GM21825 (cell line): ENCODE measurements at regions not wholly inside any gene's neighbourhood (a gene's known extent, or its start where the extent isn't known, plus 50 kb on each side); places are given as distances from the start of the nearest gene placed in this dataset.
"Not testable (repeated sequence)": the region's sequence is repeated elsewhere in the genome, so short reads cannot be mapped to it uniquely, and the experiment has no call there.

ENCODE experiments used
- ATAC-seq: cut with Tn5 transposase; IDR thresholded peaks from one replicate; pipeline ENCODE4 v1.9.1; 2021; ENCODE audit warnings: mild to moderate bottlenecking, moderate library complexity; ENCODE audit not compliant: unreplicated experiment

DNA sequence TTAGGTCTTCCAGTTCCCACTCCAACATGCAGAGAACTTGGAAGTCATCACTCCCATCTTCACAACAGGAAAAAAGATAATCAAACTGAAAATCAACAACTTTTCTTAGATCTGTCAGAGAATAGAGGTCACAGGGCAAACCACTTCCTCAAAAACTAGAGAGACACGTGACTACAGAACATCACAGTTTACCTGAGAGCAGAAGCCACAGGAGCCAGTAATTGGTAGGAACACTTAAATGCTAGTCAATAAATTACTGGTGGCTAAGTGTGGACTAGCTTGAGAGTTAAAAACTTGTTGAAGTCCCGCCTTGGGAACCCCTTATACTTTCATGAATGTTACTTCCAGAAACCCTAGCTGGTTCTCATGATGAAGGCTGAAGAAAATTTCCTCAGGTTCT is 81.1 kb downstream of the THSD1 start:
- not testable (repeated sequence) for ATAC-seq

DNA sequence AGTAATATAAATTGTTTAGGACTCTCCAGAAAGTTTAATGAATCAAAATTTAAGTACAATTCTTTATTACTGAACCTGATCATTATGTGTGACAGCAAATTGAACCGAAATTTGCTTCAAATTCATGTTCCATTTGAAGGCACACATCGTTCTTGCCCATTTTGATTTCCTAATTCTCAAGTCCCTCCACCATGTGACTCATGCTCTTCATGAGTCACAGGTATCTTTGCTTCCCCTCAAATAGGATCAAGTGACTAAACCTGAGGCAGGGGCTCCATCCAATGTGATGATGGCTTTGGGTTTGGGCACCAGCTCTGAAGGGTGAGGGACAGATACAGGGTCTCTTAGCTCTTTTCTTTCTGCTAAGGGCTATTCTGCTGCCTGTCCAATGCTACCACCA is 86.1 kb downstream of the THSD1 start:
- ATAC-seq = no peak

DNA sequence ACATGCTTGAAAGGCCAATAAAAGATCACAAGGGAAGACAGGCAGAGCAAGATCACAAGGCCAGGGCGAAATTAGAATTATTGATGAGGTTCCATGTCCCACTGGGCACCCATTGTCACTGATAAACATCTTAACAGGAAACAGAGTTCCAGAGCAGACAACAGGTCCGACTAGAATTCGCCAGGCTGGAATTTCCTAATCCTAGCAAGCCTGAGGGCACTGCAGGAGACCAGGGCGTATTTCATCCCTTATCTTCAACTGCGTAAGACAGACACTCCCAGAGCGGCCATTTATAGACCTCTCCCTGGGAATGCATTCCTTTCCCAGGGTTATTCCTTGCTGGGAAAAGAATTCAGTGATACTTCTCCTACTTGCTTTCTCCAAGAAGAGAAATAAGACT is 96.1 kb downstream of the THSD1 start:
- not testable (repeated sequence) for ATAC-seq

DNA sequence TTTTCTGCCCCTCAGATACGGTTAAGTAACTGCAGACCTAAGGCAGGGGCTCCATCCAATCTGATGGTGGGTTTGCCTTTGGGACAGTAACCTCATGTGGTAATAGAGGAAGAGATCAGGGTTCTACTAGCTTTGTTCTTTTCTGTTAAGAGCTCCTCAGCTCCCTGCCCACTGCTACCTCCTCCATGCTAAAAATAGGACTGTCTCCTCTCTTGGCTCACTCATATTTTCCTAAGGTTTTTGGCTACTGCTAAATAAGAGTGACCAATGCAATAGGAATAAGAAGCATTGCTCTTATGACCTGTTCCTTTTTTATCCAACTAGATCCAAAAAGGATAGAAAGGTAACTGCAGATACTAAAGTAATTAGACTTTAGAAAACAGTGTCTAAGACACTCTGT is 99.6 kb downstream of the THSD1 start:
- not testable (repeated sequence) for ATAC-seq

DNA sequence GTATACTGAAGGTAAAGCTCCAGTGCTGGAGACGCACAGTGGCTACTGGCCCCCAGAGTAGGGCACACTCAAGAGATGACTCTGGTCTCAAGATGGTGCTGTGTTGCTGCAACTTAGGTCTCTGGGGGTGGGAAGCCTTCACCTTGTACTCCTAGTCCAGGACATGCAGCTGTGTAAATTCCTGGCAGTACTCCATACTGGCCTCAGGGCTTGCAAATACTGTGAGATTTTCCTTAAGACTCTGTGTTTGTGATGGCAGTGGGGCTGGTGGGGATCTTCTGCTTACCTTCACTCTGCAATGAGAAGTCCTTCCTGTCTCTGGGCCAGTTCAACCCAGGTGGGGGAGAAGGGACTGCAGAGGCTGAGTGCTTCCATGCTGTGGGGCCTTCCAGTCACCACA is 102.9 kb downstream of the THSD1 start:
- ATAC-seq = not testable (repeated sequence)

DNA sequence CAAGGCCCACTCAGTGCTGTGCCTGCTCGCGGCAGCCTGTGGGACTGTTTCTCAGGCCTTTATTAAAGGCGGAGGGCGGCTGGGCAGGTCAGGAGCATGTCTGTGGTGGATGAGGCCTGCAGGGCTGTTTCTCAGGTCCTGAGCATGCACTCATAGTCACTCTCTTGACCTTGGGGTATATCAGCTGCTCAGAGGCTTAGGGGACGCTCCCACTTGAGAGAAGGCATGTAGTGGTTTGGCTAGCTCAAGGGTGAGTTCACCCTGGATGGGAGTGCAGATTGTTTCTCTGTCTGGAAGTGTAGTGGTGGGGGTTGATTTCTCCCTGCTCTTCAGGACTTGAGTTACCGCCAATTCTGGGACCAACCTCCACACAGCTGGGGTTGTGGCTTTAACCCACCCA is 103.3 kb downstream of the THSD1 start:
- ATAC-seq = not testable (repeated sequence)

DNA sequence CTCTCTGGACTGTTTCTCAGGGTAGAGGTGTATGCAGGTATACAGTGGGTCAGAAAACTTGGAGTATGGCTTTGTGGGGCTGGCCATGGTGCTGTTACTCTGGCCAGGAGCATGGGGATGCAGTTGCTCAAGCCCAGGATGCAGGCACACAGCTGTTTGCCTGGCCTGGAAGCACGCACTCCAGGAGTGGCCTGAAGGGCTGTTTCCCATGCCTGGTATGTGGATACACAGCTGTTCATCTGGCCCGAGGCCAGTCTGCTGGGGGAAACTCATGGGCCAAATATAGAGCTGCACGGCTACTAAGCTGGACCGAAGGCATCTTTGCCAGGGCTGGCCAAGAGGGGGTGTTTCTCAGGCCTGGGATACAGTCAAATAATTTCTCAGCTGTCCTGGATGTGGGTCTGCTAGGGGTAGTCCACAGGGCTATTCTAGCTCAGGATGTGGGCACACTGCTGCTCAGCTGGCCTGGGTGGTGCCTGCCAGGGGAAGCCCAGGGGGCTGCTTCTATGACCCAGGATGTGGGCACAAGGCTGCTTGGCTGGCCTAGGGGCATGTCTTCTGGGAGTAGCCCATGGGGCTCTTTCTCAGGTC is 104.1 kb downstream of the THSD1 start:
- not testable (repeated sequence) for ATAC-seq

DNA sequence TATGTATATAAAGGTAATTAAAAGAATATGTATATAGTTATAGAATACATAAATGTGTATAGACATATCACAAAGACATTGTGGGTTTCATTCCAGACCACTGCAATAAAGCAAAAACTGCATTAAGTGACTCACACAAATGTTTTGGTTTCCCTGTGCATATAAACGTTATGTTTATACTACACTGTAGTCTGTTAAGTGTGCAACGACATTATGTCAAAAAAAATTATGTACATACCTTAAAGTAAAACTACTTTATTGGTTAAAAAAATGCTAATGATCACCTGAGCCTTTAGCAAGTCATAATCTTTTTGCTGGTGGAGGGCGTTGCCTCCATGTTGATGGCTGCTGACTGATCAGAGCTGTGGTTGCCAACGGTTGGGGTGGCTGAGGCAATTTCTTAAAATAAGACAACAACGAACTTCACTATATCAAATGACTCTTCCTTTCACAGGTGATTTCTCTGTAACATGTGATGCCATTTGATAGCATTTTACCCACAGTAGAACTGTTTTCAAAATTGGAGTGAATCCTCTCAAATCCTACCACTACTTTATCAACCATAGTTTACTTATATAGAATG is 107.8 kb downstream of the THSD1 start:
- ATAC-seq = not testable (repeated sequence)

DNA sequence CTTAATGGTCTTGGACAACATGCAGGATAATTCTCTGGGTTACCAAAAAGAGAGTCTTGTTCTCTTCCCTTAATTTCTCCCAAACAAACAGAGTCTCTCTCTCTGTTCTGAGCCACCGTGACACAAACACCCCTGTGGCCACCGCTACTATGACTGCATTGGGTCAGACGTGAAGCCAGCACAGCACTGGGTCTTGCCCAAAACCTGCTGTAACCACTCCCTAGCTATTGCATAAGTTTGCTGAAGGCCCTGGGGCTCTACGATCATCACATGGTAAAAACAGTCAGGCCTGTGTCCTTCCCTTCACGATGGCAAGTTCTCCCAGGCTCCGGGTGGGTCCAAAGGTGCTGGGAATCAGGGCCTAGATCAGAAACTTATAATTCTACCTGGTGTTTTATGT is 117.1 kb downstream of the THSD1 start:
- not testable (repeated sequence) for ATAC-seq

DNA sequence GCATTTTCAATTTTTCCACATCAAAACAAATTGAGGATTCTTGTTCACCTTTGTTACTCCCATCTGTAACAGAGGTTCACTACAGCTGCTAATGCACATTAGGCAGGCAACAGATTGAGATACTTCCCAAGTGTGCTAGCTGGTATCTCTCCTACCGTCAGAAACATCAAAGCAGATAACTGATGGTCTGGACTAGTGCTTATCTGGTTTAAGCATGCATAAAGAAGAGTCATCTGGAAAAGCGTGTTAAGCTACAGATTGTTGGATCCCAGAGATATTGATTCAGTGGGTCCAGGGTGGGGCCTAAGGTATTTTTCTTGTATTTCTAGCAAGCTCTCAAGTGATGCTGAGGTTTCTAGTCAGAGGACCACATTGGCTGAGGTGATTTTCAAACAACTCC is 122.0 kb upstream of the NEK3 start:
- ATAC-seq = not testable (repeated sequence)

DNA sequence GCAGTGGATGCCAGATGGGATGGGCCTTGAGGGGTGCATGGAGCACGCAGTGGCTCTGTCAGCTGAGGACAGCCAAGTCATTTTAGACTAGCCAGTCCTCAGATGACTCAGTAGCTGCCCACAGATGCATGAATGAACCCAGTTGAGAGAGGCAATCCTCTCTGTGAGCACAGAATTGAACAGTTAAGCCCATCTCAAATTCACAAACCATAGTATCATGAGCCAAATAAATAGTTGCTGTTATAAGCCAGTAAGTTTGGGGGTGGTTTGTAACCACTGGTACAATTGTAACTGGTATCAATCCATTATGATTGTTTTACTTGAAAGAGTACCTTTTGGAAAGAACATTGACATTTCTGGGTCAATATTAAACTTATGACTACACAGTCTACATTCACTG is 120.0 kb upstream of the NEK3 start:
- ATAC-seq = not testable (repeated sequence)

DNA sequence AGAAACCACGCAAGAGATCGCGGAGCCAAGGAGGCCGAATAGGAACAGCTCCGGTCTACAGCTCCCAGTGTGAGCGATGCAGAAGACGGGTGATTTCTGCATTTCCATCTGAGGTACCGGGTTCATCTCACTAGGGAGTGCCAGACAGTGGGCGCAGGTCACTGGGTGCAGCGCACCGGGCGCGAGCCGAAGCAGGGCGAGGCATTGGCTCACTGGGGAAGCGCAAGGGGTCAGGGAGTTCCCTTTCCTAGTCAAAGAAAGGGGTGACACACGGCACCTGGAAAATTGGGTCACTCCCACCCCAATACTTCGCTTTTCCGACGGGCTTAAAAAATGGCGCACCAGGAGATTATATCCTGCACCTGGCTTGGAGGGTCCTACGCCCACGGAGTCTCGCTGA is 94.9 kb upstream of the NEK3 start:
- not testable (repeated sequence) for ATAC-seq

DNA sequence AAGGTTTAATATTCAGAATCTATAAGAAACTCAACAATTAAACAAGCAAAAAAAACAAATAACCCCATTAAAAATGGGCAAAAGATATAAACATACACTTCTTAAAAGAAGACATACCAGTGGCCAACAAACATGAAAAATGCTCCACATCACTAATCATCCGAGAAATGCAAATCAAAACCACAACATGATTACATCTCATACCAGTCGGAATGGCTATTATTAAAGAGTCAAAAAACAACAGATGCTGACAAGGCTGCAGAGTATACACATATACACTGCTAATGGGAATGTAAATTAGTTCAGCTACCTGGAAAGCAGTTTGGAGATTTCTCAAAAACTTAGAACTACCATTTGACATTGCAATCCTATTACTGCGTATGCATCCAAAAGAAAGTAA is 81.4 kb upstream of the NEK3 start:
- peak; percentile 77 for ATAC-seq

DNA sequence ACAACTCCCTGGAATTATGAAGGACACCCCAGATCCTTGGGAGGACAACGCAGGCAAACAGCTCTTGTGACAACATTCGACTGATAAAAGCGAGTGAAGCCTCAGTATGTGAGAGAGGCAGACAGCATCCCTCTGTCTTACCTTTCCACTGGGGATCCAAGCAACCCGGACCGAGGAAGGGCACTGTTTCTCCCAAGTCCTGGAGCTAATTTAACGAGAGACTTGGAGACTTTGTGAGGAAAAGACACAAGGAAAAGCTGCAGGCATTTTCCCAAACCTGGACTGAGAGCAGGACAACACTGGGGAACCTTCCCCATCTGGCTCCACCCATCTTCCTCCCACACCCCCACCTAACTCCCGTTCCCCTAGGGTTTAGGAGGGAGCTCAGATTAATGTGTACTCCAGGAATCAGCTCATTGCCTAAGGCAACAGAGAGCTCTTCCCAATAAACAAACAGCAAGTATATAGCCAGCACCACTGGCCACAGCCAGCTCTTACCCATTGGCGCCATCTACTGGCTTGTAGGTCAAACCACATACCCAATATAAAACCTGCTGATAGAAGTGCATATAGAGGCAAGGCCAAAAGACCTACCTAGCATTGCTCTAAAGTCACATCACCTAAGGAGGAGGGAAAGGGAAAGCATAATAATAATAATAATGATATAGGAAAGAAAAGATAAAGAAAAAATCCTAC is 76.7 kb upstream of the NEK3 start:
- ATAC-seq = not testable (repeated sequence)

DNA sequence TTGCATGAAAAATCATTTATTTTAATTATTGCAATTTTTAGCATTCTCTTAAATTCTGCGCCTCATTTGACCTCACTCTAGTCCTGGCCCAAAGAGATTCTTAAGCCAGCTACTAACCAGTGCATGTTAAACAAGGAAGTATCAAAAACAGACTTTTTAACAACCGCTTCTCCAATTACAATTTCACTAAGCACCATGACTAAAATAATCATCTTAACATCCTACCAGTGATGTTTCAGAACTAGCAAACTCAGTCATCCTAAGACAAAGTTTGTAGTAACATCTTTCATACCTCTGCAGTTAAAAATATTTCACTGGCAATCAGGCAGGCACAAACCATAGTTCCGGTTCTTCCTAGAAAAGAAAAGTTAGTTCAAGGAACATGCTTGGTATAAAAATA is 75.5 kb upstream of the NEK3 start:
- not testable (repeated sequence) for ATAC-seq

DNA sequence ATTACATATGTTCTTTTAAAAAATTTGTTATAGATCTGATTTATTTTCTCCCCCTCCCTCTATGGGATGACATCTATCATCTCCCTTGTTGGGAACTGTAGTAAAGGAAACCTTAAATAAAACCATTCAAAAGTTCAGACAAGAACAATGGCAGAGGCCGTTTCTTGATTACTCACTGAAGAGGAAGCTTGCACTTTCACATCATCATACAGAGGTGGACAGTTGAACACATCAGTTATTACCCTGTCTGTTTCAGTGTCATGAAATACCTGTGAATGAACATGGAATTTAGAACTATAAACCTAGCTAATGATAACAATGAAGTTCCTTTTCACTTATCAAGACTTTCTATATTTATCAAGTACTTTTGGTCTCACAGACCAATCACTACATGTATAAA is 63.7 kb upstream of the NEK3 start:
- not testable (repeated sequence) for ATAC-seq

DNA sequence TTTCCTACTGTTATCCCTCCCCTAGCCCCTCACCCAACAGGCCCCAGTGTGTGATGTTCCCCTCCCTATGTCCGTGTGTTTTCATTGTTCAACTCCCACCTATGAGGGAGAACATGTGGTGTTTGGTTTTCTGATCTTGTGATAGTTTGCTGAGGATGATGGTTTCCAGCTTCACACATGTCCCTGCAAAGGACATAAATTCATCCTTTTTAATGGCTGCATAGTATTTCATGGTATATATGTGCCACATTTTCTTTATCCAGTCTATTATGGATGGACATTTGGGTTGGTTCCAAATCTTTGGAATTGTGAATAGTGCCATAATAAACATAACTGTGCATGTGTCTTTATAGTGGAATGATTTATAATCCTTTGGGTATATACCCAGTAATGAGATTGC is 54.5 kb upstream of the NEK3 start:
- ATAC-seq = not testable (repeated sequence)

DNA sequence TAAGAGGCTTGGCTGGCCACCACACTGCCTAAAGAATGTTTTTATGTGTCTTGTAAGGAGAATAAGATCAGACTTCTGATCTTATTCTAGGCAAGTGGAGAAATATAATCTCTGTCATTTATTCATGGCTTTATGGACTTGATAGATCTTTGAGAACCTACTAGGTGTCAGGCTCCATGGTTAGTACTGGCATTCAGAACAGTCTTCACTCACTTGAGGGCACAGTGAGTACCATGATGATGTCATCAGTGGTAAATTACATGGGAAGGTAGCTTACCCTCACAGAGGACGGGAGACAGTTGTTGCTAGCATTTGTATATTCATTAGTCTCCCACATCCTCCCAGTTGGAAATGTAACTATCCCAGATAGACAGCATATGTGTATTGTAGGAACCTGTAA is 53.5 kb upstream of the NEK3 start:
- ATAC-seq = not testable (repeated sequence)

DNA sequence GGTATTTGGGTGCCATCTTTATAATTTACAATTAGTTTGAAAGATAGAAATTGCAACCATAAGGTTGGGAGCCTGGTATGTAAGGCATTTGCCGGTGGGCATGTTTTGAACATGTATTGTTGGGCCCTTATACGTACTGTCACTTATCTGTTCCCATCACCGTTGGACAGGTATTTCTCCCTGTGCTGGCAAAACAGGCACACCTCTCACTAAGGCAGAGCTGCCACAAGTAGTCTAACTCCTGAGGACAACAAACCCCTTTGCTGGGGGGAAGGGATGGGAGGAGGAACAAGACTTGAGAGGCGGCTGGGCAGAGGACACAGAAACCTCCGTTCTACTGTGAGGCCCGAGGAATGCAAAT is 52.0 kb upstream of the NEK3 start:
- not testable (repeated sequence) for ATAC-seq

DNA sequence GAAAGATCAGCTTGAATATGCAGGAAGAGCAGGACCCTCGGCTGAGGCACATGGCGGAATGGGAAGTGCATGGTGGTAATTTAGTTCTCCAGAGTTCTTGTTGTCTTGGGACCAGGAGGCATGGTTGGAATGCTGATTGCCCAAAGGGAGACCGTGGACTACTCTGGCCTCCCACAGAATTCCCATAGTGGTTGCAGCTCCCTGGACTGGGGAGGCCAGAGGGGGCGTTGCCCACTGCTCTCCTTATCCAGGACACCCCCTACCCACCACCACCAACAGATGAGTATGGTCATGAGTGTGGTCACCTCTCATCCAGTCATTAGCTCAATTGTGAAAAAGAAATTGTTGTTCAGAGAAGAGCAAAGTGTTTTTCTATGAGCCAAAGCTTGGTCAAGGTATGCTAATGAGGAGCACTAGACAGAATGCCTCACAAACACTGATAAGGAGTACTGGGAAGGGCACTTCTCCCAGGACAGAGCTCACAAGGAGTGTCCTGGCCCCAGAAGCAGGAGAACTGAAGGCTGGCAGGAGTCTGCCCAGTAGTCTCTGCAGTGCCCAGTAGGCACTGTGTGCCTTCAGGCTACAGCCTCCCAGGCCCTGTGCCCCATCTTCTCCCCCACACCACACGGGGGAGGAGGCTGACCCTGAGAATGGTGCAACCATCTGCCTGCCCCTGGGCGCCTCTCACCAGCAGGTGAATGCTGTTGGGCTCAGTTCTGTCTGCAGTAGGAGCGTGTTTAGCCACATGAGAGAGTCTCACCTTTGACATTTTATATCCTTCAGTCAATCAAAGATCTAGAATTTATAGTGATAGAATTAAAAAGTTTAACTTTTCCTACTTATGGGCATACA is 51.4 kb upstream of the NEK3 start:
- ATAC-seq = not testable (repeated sequence)
